ENCODE measurements at regions not wholly inside any gene's neighbourhood (a gene's known extent, or its start where the extent isn't known, plus 50 kb on each side); places are given as distances from the start of the nearest gene placed in this dataset.
"Not testable (repeated sequence)": the region's sequence is repeated elsewhere in the genome, so short reads cannot be mapped to it uniquely, and the experiment has no call there.

GRCh38 chr10:64881257-64881656 is 1360.1 kb downstream of the REEP3 start:
- in situ Hi-C loops (cut with MboI; ENCODE audit: low sequenced_read_pairs), result no loop called here

GRCh38 chr10:64896582-64896981 is 1375.4 kb downstream of the REEP3 start:
- in situ Hi-C loops (cut with MboI; ENCODE audit: low sequenced_read_pairs), result no loop called here

DNA sequence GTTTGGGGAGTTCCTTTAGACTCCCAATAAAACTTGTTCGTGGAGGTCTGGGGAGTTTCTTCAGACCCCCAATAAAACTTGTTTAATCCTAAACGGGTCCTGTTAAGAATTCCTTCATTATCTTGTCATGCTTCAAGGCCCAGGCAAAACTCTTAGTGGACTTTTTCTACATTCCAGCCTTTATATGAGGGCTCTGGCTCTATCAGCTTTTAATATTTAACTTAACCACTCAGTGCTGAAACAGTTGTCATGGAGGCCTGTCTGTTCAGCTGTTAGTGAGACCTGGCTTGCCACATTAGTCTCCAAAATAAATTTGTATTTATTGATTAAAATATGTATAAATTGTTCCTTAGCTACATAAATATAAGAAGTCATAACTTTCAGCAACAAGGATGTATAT is 1385.1 kb downstream of the REEP3 start:
- in situ Hi-C loops (cut with MboI; ENCODE audit: low sequenced_read_pairs), result not testable (repeated sequence)

DNA sequence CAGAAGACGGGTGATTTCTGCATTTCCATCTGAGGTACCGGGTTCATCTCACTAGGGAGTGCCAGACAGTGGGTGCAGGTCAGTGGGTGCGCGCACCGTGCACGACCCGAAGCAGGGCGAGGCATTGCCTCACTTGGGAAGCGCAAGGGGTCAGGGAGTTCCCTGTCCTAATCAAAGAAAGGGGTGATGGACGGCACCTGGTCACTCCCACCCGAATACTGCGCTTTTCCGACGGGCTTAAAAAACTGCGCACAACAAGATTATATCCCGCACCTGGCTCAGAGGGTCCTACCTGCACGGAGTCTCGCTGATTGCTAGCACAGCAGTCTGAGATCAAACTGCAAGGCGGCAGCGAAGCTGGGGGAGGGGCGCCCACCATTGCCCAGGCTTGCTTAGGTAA is 1403.1 kb downstream of the REEP3 start:
- in situ Hi-C loops (cut with MboI; ENCODE audit: low sequenced_read_pairs), result not testable (repeated sequence)

DNA sequence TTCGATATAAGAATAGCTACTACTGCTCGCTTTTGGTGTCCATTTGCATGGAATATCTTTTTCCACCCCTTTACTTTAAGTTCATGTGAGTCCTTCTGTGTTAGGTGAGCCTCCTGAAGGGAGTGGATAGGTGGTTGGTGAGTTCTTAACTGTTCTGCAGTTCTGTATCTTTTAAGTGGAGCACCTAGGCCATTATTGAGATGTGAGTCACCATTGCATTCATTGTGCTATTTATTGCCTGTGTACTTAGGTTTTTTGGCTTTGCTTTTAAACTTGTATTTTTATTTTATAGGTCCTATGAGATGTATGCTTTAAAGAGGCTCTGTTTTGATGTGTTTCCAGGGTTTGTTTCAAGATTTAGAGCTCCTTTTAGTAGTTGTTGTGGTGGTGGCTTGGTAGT is 1430.8 kb downstream of the REEP3 start:
- in situ Hi-C loops (cut with MboI; ENCODE audit: low sequenced_read_pairs), result no loop called here

- in situ Hi-C loops (cut with MboI; ENCODE audit: low sequenced_read_pairs), result no loop called here
These were observed 1435.2 kb downstream of the REEP3 start for GRCh38 chr10:64956441-64956840.

GRCh38 chr10:64959116-64959515 is 1437.9 kb downstream of the REEP3 start:
- in situ Hi-C loops (cut with MboI; ENCODE audit: low sequenced_read_pairs), result no loop called here

- in situ Hi-C loops (cut with MboI; ENCODE audit: low sequenced_read_pairs), result no loop called here
These were observed 1438.7 kb downstream of the REEP3 start for GRCh38 chr10:64959883-64960282.

DNA sequence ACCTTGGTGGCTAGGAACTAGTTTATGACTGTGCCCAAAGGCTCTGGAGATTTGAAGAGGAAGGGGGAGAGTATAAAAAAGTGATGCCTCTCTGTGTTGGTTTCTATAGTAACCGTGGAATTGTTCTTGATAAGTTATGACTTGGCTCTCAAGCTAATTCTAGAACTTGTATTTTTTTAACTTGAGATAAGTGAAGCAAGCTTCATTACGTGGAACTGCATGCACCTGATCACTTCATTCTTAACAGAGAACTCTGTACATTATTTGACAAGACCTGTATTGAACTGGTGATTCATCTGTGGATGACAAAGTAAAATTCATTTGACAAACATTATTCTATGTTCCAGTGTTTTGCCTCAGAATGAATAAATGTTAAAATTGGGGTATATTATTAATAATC is 1452.2 kb downstream of the REEP3 start:
- in situ Hi-C loops (cut with MboI; ENCODE audit: low sequenced_read_pairs), result no loop called here

GRCh38 chr10:64976150-64976549 is 1454.9 kb downstream of the REEP3 start:
- in situ Hi-C loops (cut with MboI; ENCODE audit: low sequenced_read_pairs), result no loop called here

GRCh38 chr10:64977915-64978314 is 1456.7 kb downstream of the REEP3 start:
- in situ Hi-C loops (cut with MboI; ENCODE audit: low sequenced_read_pairs), result no loop called here

DNA sequence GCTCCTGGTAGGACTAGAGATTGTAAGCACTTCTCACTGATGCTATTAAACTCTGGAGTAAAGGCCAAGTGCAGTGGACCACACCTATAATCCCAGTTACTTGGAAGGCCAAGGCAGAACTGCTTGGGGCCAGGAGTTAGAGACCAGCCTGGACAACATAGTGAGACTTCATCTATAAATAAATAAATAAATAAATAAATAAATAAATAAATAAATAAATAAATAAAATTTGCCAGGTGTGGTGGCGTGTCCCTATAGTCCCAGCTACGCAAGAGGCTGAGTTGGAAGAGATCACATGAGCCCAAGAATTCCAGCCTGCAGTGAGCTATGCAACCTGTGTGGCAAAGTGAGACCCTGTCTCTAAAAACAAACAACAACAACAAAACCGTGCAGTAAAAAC is 1475.7 kb downstream of the REEP3 start:
- in situ Hi-C loops (cut with MboI; ENCODE audit: low sequenced_read_pairs), result no loop called here

DNA sequence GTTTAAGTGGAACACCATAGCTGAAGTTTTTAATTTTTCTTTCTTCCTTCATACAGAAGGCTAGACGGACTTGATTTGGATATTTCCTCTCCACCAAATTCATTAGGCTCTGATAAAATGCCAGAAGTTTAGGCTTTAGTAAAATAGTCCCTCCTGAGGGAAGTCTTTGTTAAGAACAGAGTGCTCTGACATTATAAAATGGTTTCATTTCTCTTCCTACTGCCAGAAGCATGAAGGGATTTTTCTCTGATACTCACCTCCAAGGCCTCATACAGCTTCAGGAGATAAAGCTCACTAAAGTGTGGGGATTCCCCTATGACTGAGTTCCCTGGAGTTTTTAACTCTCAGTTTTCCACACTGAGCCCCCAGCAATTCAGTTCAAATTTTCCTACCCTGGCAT is 1489.6 kb downstream of the REEP3 start:
- in situ Hi-C loops (cut with MboI; ENCODE audit: low sequenced_read_pairs), result no loop called here

DNA sequence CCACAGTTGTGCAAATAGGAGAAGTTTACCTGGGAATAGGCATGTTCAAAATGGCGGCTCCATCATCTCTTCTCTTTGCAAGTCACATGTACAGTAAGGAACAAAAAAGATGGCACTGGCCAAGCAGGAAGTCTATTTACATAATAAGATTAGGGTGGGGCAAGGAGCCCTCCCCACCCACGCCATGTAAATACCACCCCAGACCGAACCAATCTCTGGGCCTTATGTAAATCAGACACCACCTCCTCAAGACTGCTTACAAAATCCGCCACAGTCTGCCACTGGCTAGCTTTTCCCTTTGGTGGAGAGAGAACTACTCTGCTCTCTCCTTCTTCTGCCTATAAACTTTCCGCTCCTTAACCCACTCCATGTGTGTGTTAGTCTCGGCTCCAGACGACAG is 1496.3 kb downstream of the REEP3 start:
- in situ Hi-C loops (cut with MboI; ENCODE audit: low sequenced_read_pairs), result no loop called here

- in situ Hi-C loops (cut with MboI; ENCODE audit: low sequenced_read_pairs), result no loop called here
These were observed 1503.7 kb downstream of the REEP3 start for GRCh38 chr10:65024886-65025285.

- in situ Hi-C loops (cut with MboI; ENCODE audit: low sequenced_read_pairs), result no loop called here
These were observed 1509.1 kb downstream of the REEP3 start for GRCh38 chr10:65030263-65030662.

- in situ Hi-C loops (cut with MboI; ENCODE audit: low sequenced_read_pairs), result no loop called here
These were observed 1511.9 kb downstream of the REEP3 start for GRCh38 chr10:65032867-65033769.

DNA sequence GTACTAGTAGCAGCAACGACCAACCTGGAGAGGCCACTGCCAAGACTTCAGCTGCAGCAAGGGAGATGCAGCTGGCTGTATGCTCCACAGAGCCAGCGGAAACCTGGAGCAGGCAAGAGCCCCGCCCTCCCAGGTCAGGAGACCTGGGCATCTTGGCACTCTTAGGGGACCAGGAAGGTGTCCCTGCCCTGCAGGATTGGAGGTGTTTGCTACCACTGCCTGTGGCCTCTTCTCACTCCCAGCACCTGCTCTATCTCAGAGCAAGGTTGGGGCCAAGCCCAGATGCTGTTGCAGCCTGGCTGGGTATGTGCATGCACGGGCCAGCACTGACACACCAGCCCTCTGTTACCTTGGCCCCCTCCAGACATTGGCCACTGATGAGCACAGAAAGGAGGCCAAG is 1512.8 kb downstream of the REEP3 start:
- in situ Hi-C loops (cut with MboI; ENCODE audit: low sequenced_read_pairs), result no loop called here

DNA sequence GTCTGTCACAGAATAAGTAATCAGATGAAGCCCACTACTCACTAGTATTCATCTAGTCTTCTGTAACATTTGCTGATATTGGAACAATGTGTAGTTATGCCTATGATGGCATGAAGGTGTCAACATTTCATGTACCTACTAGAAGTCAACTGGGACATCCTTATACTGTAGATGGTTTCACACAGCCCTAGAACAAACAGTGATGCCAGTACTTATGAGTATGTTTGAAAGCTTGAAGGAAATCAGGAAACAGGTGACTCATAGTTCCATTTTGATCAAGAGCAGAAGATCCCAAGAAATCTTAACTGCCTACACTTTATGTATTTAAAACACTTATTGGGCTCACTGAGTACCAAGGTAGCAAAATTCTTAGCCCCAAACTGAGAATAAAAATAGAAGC is 1519.6 kb downstream of the REEP3 start:
- in situ Hi-C loops (cut with MboI; ENCODE audit: low sequenced_read_pairs), result no loop called here

GRCh38 chr10:65041307-65041706 is 1520.1 kb downstream of the REEP3 start:
- in situ Hi-C loops (cut with MboI; ENCODE audit: low sequenced_read_pairs), result no loop called here

GRCh38 chr10:65042496-65042895 is 1521.3 kb downstream of the REEP3 start:
- in situ Hi-C loops (cut with MboI; ENCODE audit: low sequenced_read_pairs), result no loop called here

- in situ Hi-C loops (cut with MboI; ENCODE audit: low sequenced_read_pairs), result no loop called here
These were observed 1525.6 kb downstream of the REEP3 start for GRCh38 chr10:65046831-65047230.

DNA sequence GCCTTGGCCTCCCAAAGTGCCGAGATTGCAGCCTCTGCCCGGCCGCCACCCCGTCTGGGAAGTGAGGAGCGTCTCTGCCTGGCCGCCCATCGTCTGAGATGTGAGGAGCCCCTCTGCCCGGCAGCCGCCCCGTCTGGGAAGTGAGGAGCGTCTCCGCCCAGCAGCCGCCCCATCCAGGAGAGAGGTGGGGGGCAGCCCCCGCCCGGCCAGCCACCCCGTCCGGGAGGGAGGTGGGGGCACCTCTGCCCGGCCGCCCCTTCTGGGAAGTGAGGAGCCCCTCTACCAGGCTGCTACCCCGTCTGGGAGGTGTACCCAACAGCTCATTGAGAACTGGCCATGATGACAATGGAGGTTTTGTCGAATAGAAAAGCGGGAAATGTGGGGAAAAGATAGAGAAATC is 1530.9 kb downstream of the REEP3 start:
- in situ Hi-C loops (cut with MboI; ENCODE audit: low sequenced_read_pairs), result not testable (repeated sequence)
